ENCODE measurements at regions not wholly inside any gene's neighbourhood (a gene's known extent, or its start where the extent isn't known, plus 50 kb on each side); places are given as distances from the start of the nearest gene placed in this dataset.

DNA sequence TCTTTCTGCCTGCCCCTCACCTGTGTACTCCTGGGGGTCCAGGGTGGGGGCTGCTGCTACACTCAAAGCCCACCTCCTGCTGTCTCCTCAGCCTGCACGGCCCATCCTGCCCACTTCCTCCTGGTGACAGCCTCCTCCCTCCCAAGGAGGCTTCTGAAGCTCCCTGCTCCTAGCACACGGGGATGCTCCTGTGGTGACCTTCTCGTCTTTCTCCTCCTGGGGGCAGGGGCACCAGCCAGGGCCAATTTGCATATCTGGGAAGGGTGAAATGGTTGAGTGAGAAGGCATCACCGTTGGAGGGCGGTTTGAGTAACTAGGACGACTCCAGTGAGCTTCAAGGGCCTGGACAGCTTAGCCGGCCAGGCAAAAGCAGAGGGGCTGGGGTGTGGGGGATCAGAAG, 51.9 kb upstream of the COL5A1 start:
- Mint-ChIP-seq H3K9me3 (ENCODE audit: unreplicated experiment) (no peaks in the 10 kb centered on the region), H3K27me3 (ENCODE audit: unreplicated experiment) (peaks cover 6% of the 10 kb centered on the region), H3K4me1 (ENCODE audit: unreplicated experiment) (no peaks in the 10 kb centered on the region), H3K4me3 (ENCODE audit: unreplicated experiment) (no peak overlapping the region), H3K27ac (ENCODE audit: unreplicated experiment) (no peak overlapping the region), H3K36me3 (ENCODE audit: low read depth, unreplicated experiment) (no peaks in the 10 kb centered on the region)
- TF ChIP-seq, protein P1, sequence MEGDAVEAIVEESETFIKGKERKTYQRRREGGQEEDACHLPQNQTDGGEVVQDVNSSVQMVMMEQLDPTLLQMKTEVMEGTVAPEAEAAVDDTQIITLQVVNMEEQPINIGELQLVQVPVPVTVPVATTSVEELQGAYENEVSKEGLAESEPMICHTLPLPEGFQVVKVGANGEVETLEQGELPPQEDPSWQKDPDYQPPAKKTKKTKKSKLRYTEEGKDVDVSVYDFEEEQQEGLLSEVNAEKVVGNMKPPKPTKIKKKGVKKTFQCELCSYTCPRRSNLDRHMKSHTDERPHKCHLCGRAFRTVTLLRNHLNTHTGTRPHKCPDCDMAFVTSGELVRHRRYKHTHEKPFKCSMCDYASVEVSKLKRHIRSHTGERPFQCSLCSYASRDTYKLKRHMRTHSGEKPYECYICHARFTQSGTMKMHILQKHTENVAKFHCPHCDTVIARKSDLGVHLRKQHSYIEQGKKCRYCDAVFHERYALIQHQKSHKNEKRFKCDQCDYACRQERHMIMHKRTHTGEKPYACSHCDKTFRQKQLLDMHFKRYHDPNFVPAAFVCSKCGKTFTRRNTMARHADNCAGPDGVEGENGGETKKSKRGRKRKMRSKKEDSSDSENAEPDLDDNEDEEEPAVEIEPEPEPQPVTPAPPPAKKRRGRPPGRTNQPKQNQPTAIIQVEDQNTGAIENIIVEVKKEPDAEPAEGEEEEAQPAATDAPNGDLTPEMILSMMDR (IDR thresholded peaks at IDR 0.05; ENCODE audit: unreplicated experiment) = no peak
- DNase-seq (ENCODE audit: low spot score) = no peak

DNA sequence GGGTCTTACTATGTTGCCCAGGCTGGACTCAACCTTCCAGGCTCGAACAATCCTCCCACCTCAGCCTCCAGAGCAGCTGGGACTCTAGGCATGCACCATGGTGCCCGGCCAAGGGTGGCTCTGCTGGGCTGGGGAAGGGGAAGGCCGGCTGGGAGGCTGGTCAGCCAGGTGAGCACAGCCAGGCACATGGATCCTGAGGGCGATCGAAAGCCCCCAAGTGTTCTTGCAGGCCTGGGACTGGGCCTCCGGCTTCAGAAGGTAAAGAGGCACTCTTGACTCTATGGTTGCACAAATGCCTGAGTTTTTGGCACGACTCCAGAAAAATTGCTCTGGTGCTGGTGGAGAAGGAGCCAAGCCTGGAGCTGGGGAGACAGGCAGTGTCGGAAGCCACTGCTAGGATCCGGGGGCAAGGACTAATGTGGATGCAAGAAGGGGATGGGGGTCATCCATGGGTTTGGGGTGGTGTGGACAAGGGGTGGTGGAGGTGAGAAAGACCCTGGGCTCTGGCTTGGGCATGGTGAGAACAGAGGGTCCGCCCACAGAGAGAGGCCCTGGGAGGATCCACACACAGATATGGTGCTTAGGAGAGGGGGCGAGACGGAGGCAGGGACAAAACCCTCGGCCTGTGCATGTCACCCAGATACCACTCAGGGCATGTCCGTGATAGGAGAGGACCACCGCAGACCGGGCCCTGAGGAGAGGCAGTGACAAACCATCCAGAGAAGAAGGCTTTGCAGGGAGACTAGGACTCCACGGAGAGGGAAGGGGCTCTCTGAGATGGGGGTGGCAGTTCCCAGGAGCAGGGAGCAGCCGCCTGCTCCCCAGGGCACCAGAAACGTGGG, 51.1 kb upstream of the COL5A1 start:
- Mint-ChIP-seq H3K36me3 (ENCODE audit: low read depth, unreplicated experiment) (no peaks in the 10 kb centered on the region), H3K27me3 (ENCODE audit: unreplicated experiment) (peaks cover 8% of the 10 kb centered on the region), H3K4me3 (ENCODE audit: unreplicated experiment) (no peak overlapping the region), H3K4me1 (ENCODE audit: unreplicated experiment) (no peaks in the 10 kb centered on the region), H3K9me3 (ENCODE audit: unreplicated experiment) (no peaks in the 10 kb centered on the region), H3K27ac (ENCODE audit: unreplicated experiment) (no peak overlapping the region)
- DNase-seq (ENCODE audit: low spot score) = no peak
- TF ChIP-seq, protein P1 (IDR thresholded peaks at IDR 0.05; ENCODE audit: unreplicated experiment) = no peak

DNA sequence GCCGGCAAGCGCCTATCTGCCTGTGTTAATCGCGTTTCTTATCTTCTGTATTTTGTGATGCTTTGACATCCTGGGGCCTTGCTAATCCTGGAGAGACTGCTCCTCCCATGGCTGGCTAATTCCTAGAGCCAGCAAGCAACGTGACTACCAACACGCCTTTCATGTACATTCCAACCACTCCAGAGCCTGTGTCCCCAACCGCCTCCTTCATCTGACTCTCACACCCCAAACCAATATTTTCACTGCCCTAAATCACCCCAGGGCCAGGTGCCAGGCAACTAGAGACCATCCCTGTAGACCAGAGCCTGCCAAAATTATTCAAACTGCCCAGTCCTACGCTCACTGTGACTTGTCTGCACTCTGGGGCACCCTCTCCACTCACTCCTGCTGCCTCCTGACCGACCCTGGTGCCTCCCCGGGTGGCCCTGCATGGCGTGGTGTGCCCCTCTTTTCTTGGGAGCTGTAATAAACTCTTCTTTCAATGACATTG, 50.5 kb upstream of the COL5A1 start:
- H3K9me3 Mint-ChIP-seq (ENCODE audit: unreplicated experiment) = no peaks in the 10 kb centered on the region
- H3K4me3 Mint-ChIP-seq (ENCODE audit: unreplicated experiment) = no peak overlapping the region
- no peak overlapping the region for H3K27ac Mint-ChIP-seq (ENCODE audit: unreplicated experiment)
- TF ChIP-seq, protein P1 (IDR thresholded peaks at IDR 0.05; ENCODE audit: unreplicated experiment) = no peak
- H3K27me3 Mint-ChIP-seq (ENCODE audit: unreplicated experiment) = peaks cover 9% of the 10 kb centered on the region
- DNase-seq (ENCODE audit: low spot score) = no peak
- H3K36me3 Mint-ChIP-seq (ENCODE audit: low read depth, unreplicated experiment) = no peaks in the 10 kb centered on the region
- no peaks in the 10 kb centered on the region for H3K4me1 Mint-ChIP-seq (ENCODE audit: unreplicated experiment)

DNA sequence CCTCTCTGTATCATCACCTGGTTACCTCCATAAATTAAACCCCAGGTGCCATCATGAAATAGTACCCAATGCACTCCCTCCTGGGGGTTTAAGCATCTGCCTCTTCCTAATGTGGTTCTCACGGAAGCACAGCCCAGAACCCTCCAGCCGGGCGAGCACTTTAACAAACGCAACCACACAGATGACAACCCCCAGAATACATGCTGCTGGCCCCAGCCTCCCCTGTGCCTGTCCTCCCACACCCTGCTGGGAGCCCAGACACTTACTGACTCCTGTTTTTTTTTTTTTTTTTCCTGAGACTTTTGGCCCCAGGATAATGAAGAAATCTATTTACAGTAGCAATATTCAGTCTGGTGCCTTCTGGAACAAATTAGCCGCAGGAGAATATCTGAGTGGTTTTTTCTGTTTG, 50.0 kb upstream of the COL5A1 start:
- Mint-ChIP-seq H3K4me1 (ENCODE audit: unreplicated experiment) (no peaks in the 10 kb centered on the region), H3K27ac (ENCODE audit: unreplicated experiment) (no peak overlapping the region), H3K27me3 (ENCODE audit: unreplicated experiment) (peaks cover 9% of the 10 kb centered on the region), H3K4me3 (ENCODE audit: unreplicated experiment) (no peak overlapping the region), H3K9me3 (ENCODE audit: unreplicated experiment) (no peaks in the 10 kb centered on the region), H3K36me3 (ENCODE audit: low read depth, unreplicated experiment) (no peaks in the 10 kb centered on the region)
- DNase-seq (ENCODE audit: low spot score) = no peak
- TF ChIP-seq, protein P1 (IDR thresholded peaks at IDR 0.05; ENCODE audit: unreplicated experiment) = no peak
